ENCODE measurements at regions not wholly inside any gene's neighbourhood (a gene's known extent, or its start where the extent isn't known, plus 50 kb on each side); places are given as distances from the start of the nearest gene placed in this dataset.

DNA sequence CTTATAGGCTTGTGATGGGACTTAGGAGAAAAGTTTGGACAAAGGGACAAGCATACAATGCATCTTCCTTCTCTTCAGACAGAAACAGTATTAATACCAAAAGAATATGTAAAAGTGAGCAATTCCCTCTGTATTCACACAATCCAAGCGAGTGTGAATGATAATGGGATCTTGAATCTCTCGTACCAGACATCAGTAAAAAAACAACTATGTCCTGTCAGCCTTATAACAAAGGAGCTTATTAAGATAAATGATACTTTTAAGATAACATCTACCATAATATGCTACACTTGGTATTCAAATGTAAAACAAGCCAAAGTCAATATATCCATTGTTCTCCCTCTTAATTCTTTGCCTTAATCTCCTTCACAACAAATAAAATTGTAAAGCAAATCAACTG is 288.6 kb upstream of the CNTN6 start:
- DNase-seq (ENCODE audit: low read depth in 2 of 3, low spot score in 2 of 3) = no peak

DNA sequence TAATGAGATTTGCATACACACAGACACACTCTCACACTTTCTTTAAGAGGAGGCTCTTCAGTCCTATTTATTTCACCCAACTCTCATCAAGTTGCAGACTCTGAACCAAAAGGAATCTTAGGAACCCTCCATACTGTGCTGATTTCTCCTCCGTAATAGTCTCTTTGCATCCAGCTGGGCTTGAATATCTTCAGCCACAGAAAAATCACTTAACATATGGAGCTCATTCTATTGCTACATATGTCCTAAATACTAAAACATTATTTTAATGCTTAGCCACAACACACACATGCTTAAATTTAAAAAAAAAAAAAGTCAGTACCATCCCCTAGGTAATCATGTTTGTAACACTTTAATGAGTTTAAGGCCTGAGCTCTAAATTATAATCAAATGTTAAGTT is 287.5 kb upstream of the CNTN6 start:
- no peak for DNase-seq (ENCODE audit: low read depth in 2 of 3, low spot score in 2 of 3)

- no peak for DNase-seq (ENCODE audit: low read depth in 2 of 3, low spot score in 2 of 3)
Observed at GRCh38 chr3:806006-806405, 286.8 kb upstream of the CNTN6 start.

DNA sequence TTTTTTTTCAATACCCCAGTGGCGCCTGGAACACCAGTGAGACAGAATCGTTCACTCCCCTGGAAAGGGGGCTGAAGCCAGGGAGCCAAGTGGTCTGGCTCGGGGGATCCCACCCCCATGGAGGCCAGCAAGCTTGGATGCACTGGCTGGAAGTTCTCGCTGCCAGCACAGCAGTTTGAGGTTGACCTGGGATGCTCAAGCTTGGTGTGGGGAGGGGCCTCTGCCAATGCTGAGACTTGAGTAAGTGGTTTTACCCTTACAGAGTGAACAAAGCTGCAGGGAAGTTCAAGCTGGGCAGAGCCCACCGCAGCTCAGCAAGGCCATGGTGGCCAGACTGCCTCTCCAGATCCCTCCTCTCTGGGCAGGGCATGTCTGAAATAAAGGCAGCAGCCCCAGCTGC is 276.2 kb upstream of the CNTN6 start:
- DNase-seq (ENCODE audit: low read depth in 2 of 3, low spot score in 2 of 3) = no peak

- no peak for DNase-seq (ENCODE audit: low read depth in 2 of 3, low spot score in 2 of 3)
Observed at GRCh38 chr3:834679-835078, 258.1 kb upstream of the CNTN6 start.

GRCh38 chr3:835096-835495 is 257.7 kb upstream of the CNTN6 start:
- no peak for DNase-seq (ENCODE audit: low read depth in 2 of 3, low spot score in 2 of 3)

GRCh38 chr3:839981-840380 is 252.8 kb upstream of the CNTN6 start:
- DNase-seq (ENCODE audit: low read depth in 2 of 3, low spot score in 2 of 3) = no peak

GRCh38 chr3:851098-851790 is 241.6 kb upstream of the CNTN6 start:
- DNase-seq (ENCODE audit: low read depth in 2 of 3, low spot score in 2 of 3) = peak in 1 of 3 experiments; percentile 2

- DNase-seq (ENCODE audit: low read depth in 2 of 3, low spot score in 2 of 3) = no peak
Observed at GRCh38 chr3:852033-852432, 240.8 kb upstream of the CNTN6 start.

DNA sequence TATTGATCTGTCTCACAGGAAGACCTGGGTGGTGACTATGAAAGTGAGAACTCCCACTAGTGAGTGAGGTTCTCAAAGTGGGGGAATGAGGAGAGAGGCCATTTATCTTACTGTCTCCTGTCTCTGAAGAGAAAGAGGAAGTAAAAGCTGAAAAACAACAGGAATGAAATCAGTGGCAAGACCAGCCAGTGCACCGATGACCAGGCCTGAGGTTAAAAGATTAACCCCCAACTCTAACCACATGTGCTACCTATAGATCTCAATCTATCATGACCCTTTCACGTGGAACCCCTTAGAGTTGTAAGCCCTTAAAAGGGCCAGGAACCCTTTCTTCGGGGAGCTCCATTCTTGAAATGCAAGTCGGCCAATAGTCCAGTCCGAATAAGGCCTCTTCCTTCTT is 239.3 kb upstream of the CNTN6 start:
- DNase-seq (ENCODE audit: low read depth in 2 of 3, low spot score in 2 of 3) = no peak

DNA sequence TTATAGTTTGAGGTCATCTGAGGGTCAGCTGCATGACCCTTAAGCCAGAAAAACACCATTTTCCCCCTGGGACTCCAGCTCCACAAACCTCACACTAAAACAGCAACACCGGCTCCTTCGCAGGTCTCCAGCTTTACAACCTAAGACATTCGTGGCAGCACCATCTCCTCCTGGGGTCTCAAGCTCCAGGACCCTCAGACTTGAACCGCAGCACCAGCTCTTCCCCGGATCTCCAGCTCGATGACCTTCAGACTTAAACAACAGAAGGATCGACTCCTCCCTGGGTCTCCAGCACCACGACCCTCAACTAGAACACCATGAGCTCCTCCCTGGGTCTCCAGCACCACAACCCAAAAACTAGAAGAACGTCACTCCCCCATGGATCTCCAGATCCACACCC is 233.7 kb upstream of the CNTN6 start:
- DNase-seq (ENCODE audit: low read depth in 2 of 3, low spot score in 2 of 3) = no peak

DNA sequence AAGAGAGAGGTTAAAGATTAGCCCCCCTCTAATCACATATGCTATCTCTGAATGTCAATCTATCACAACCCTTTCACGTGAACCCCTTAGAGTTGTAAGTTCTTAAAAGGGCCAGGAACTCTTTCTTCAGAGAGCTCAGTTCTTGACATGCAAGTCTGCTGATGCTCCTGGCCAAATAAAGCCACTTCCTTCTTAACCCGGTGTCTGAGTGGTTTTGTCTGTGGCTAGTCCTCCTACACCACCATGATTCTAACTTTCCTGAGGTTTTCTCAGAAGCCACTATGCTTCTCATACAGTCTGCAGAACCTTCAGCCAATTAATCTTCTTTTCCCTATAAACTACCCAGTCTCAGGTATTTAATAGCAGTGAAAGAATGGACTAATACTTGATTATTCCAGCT is 231.1 kb upstream of the CNTN6 start:
- DNase-seq (ENCODE audit: low read depth in 2 of 3, low spot score in 2 of 3) = no peak

DNA sequence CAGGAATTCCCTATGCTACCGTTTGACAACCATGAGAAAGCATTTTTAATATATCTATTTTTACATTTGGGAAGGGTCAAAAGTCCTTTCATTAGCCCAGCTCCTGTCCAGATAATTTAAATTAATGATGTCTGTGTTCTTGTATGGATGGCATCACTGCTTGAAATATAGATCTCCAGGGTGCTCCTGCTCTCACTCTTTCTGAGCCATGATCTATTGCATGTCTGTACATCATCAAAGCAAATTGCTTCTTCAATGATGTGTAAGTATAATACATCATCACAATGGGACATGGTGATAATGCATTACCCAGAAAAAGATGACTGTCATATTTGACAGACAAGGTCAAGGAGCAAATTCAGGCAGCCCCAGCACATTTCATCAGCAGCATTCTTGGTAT is 223.6 kb upstream of the CNTN6 start:
- no peak for DNase-seq (ENCODE audit: low read depth in 2 of 3, low spot score in 2 of 3)

- DNase-seq (ENCODE audit: low read depth in 2 of 3, low spot score in 2 of 3) = no peak
Observed at GRCh38 chr3:869734-870133, 223.1 kb upstream of the CNTN6 start.

DNA sequence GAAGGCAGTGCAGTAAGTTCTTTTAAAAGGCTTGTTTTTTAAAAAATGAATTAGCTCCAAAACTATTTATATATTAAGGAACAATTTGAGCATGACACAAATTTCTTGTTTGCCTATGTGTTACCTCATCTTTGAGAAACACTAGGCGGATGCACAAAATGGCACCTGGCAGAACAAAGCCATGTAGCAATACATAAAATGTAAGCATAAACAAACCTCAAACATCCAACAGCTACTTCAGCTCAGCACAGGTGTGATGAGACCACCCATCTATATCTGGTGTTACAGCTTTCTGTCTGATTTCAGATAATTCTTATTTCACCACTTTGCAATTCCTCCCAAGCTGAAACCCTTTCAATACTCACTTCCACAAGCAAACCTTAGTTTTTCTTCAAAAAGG is 221.2 kb upstream of the CNTN6 start:
- no peak for DNase-seq (ENCODE audit: low read depth in 2 of 3, low spot score in 2 of 3)

DNA sequence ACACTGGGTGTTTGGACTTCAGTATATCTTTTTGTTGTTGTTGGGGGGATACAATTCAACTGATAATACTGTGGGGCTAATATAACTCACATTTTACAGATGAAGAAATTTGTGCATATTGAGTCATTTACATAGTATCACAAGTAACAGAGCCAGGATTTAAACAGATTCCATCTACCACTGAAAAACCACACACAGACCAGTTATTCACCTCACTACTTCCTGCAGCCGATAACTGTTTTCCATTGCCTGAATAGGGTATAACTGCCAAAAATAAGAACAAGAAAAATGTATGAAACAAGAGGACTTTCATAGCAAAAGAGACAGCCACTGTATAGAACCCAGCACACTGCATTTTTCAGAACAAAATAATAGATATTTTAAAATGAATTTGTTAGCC is 215.8 kb upstream of the CNTN6 start:
- DNase-seq (ENCODE audit: low read depth in 2 of 3, low spot score in 2 of 3) = no peak

GRCh38 chr3:878746-879145 is 214.1 kb upstream of the CNTN6 start:
- no peak for DNase-seq (ENCODE audit: low read depth in 2 of 3, low spot score in 2 of 3)

- no peak for DNase-seq (ENCODE audit: low read depth in 2 of 3, low spot score in 2 of 3)
Observed at GRCh38 chr3:880371-880770, 212.5 kb upstream of the CNTN6 start.

- DNase-seq (ENCODE audit: low read depth in 2 of 3, low spot score in 2 of 3) = no peak
Observed at GRCh38 chr3:882533-882932, 210.3 kb upstream of the CNTN6 start.

GRCh38 chr3:901953-902778 is 190.7 kb upstream of the CNTN6 start:
- DNase-seq (ENCODE audit: low read depth in 2 of 3, low spot score in 2 of 3) = no peak

- DNase-seq (ENCODE audit: low read depth in 2 of 3, low spot score in 2 of 3) = no peak
Observed at GRCh38 chr3:905217-905616, 187.6 kb upstream of the CNTN6 start.

GRCh38 chr3:906739-907138 is 186.1 kb upstream of the CNTN6 start:
- DNase-seq (ENCODE audit: low read depth in 2 of 3, low spot score in 2 of 3) = no peak

DNA sequence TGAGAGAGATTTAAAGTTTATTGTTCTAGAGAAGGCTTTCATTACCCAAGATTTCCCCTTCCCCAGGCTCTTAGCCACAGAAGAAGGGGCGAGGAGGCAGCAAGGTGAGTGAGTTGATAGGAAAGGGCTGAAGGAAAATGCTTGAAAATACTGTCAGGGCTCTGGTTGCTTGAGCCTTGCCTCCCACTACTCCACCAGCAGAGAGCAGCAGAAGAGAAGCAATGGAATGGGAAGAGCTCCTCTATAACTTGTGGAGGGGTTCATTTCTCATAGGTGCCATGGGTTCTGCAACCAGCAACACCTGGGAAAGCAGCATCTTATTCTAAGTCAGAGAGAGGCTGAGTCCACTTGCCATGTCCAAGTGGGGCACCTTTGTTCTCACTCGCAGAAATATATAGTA is 184.0 kb upstream of the CNTN6 start:
- no peak for DNase-seq (ENCODE audit: low read depth in 2 of 3, low spot score in 2 of 3)

All from activated CD8-positive, alpha-beta memory T cell treated with anti-CD3 and anti-CD28 coated beads for 48 hours (primary cell).